H1 (cell line): ENCODE measurements at regions not wholly inside any gene's neighbourhood (a gene's known extent, or its start where the extent isn't known, plus 50 kb on each side); places are given as distances from the start of the nearest gene placed in this dataset.

Experiments
- ATF3 ChIP-seq: IDR thresholded peaks from 2 replicates; pipeline ENCODE4 v1.6.1; 2011; ENCODE audit warnings: low read depth, mild to moderate bottlenecking, low read length; ENCODE audit not compliant: insufficient read depth
- BACH1 ChIP-seq: IDR thresholded peaks from 2 replicates; pipeline ENCODE4 v1.6.1; 2012; ENCODE audit warnings: low read length, improper control_type of control experiment
- BRCA1 ChIP-seq: IDR thresholded peaks from 2 replicates; pipeline ENCODE4 v1.6.1; 2012; ENCODE audit warnings: low read depth, low read length, improper control_type of control experiment
- CEBPB ChIP-seq: IDR thresholded peaks from 2 replicates; pipeline ENCODE4 v1.6.1; 2012; ENCODE audit warnings: low read depth, low read length
- CHD2 ChIP-seq: IDR thresholded peaks from 2 replicates; pipeline ENCODE4 v1.6.1; 2012; ENCODE audit warnings: low read length, improper control_type of control experiment
- EGR1 ChIP-seq: IDR thresholded peaks from 2 replicates; pipeline ENCODE4 v1.6.1; 2011; ENCODE audit warnings: low read depth, low read length, borderline replicate concordance
- EZH2 ChIP-seq: fragments of 200-600 bp; sonication (generic); IDR thresholded peaks from 2 replicates; pipeline ENCODE4 v1.7.1; 2012; ENCODE audit warnings: low read depth, mild to moderate bottlenecking, moderate library complexity, low read length, inconsistent platforms; ENCODE audit not compliant: severe bottlenecking
- MAFK ChIP-seq: IDR thresholded peaks from 2 replicates; pipeline ENCODE4 v1.6.1; 2012; ENCODE audit warnings: low read depth, mild to moderate bottlenecking, improper control_type of control experiment, low read length
- POLR2A ChIP-seq, 2 experiments: IDR thresholded peaks; 1 replicate in 1 of 2; 2 replicates in 1 of 2; pipeline ENCODE4 v1.6.1; 2011; ENCODE audit warnings: low read depth in 2 of 2, low read length in 2 of 2, mild to moderate bottlenecking in 2 of 2; ENCODE audit errors: control extremely low read depth in 1 of 2
- RBBP5 ChIP-seq: IDR thresholded peaks from 2 replicates; pipeline ENCODE4 v1.7.1; 2012; ENCODE audit warnings: low read depth, mild to moderate bottlenecking, inconsistent platforms, low read length, moderate library complexity, borderline replicate concordance
- TF ChIP-seq, protein P1 (sequence below): IDR thresholded peaks from 2 replicates; pipeline ENCODE4 v1.6.1; 2012; ENCODE audit warnings: low read length, inconsistent platforms
- TF ChIP-seq, protein P2 (sequence below), 3 experiments: IDR thresholded peaks; 1 replicate in 2 of 3; 2 replicates in 1 of 3; pipeline versions ENCODE4 v1.5.1 to v1.6.1; 2011; ENCODE audit warnings: low read length in 3 of 3, mild to moderate bottlenecking in 3 of 3, inconsistent platforms in 2 of 3, low read depth in 1 of 3, moderate library complexity in 1 of 3; ENCODE audit not compliant: insufficient read depth in 1 of 3; ENCODE audit errors: control extremely low read depth in 1 of 3
- TF ChIP-seq, protein P3 (sequence below): IDR thresholded peaks from 2 replicates; pipeline ENCODE4 v1.6.1; 2012; ENCODE audit warnings: inconsistent platforms

- TF ChIP-seq POLR2A (IDR thresholded peaks at IDR 0.05; ENCODE audit: control extremely low read depth in 1 of 2, low read depth in 2 of 2, low read length in 2 of 2) (no peak), EZH2 (no peak), BRCA1 (no peak), BACH1 (no peak), RBBP5 (no peak), ATF3 (no peak), EGR1 (no peak), CEBPB (no peak), CHD2 (no peak), MAFK (no peak)
- TF ChIP-seq, protein P1, sequence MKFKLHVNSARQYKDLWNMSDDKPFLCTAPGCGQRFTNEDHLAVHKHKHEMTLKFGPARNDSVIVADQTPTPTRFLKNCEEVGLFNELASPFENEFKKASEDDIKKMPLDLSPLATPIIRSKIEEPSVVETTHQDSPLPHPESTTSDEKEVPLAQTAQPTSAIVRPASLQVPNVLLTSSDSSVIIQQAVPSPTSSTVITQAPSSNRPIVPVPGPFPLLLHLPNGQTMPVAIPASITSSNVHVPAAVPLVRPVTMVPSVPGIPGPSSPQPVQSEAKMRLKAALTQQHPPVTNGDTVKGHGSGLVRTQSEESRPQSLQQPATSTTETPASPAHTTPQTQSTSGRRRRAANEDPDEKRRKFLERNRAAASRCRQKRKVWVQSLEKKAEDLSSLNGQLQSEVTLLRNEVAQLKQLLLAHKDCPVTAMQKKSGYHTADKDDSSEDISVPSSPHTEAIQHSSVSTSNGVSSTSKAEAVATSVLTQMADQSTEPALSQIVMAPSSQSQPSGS: no peak
- TF ChIP-seq, protein P2, sequence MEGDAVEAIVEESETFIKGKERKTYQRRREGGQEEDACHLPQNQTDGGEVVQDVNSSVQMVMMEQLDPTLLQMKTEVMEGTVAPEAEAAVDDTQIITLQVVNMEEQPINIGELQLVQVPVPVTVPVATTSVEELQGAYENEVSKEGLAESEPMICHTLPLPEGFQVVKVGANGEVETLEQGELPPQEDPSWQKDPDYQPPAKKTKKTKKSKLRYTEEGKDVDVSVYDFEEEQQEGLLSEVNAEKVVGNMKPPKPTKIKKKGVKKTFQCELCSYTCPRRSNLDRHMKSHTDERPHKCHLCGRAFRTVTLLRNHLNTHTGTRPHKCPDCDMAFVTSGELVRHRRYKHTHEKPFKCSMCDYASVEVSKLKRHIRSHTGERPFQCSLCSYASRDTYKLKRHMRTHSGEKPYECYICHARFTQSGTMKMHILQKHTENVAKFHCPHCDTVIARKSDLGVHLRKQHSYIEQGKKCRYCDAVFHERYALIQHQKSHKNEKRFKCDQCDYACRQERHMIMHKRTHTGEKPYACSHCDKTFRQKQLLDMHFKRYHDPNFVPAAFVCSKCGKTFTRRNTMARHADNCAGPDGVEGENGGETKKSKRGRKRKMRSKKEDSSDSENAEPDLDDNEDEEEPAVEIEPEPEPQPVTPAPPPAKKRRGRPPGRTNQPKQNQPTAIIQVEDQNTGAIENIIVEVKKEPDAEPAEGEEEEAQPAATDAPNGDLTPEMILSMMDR (IDR thresholded peaks at IDR 0.05; ENCODE audit: control extremely low read depth in 1 of 3, insufficient read depth in 1 of 3, low read depth in 1 of 3, low read length in 3 of 3): no peak
- TF ChIP-seq, protein P3, sequence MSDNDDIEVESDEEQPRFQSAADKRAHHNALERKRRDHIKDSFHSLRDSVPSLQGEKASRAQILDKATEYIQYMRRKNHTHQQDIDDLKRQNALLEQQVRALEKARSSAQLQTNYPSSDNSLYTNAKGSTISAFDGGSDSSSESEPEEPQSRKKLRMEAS: no peak
These were observed 292.6 kb upstream of the MGMT start for GRCh38 chr10:129174232-129175014.
